GM23338 (cell line): ENCODE measurements at regions not wholly inside any gene's neighbourhood (a gene's known extent, or its start where the extent isn't known, plus 50 kb on each side); places are given as distances from the start of the nearest gene placed in this dataset.

Experiments used
- ATAC-seq: fragments of 200-7000 bp; cut with Tn5 transposase; 3 replicates; pipeline ENCODE4 v1.9.1; 2020
- DNase-seq: peaks from one replicate; pipeline ENCODE4 v3.0.0-alpha.2; 2015; ENCODE audit warnings: low spot score
- H2AFZ ChIP-seq: fragments of 200-600 bp; sonication (generic); 2 replicates; pipeline ENCODE4 v1.8.0; 2016; ENCODE audit warnings: antibody characterized with exemption, mild to moderate bottlenecking, moderate library complexity
- H3F3A ChIP-seq: fragments of 200-600 bp; sonication (generic); replicated peaks from 2 replicates; pipeline ENCODE4 v1.8.0; 2017; ENCODE audit warnings: antibody characterized with exemption, mixed run types, low read depth
- H3K27ac ChIP-seq: fragments of 200-600 bp; sonication (generic); 2 replicates; pipeline ENCODE4 v1.6.1; 2016; ENCODE audit warnings: low read depth
- H3K27me3 ChIP-seq: fragments of 200-600 bp; sonication (generic); 2 replicates; pipeline ENCODE4 v1.8.0; 2016; ENCODE audit warnings: mild to moderate bottlenecking, mixed run types, moderate library complexity; ENCODE audit not compliant: insufficient read depth
- H3K36me3 ChIP-seq: fragments of 200-600 bp; sonication (generic); 2 replicates; pipeline ENCODE4 v1.8.0; 2016; ENCODE audit warnings: mild to moderate bottlenecking; ENCODE audit not compliant: insufficient read depth
- H3K4me1 ChIP-seq: fragments of 200-600 bp; sonication (generic); 2 replicates; pipeline ENCODE4 v1.8.0; 2016; ENCODE audit warnings: mild to moderate bottlenecking, moderate library complexity; ENCODE audit not compliant: insufficient read depth
- H3K4me2 ChIP-seq: fragments of 200-600 bp; sonication (generic); 2 replicates; pipeline ENCODE4 v1.7.1; 2017; ENCODE audit warnings: mixed run types
- H3K4me3 ChIP-seq: fragments of 200-600 bp; sonication (generic); 2 replicates; pipeline ENCODE4 v1.6.1; 2016; ENCODE audit warnings: mixed run types
- H3K79me2 ChIP-seq: fragments of 200-600 bp; sonication (generic); replicated peaks from 2 replicates; pipeline ENCODE4 v1.8.0; 2017; ENCODE audit warnings: mild to moderate bottlenecking; ENCODE audit not compliant: insufficient read depth
- H3K9me2 ChIP-seq: fragments of 200-600 bp; sonication (generic); 2 replicates; pipeline ENCODE4 v1.8.0; 2017; ENCODE audit not compliant: insufficient read depth
- H4K20me1 ChIP-seq: fragments of 200-600 bp; sonication (generic); replicated peaks from 2 replicates; pipeline ENCODE4 v1.8.0; 2017; ENCODE audit warnings: mild to moderate bottlenecking; ENCODE audit not compliant: insufficient read depth
- H3K27ac Mint-ChIP-seq: 2 replicates; pipeline ENCODE4 v1.8.0; 2020; ENCODE audit warnings: inconsistent platforms, mild to moderate bottlenecking, moderate library complexity, mixed read lengths
- H3K27me3 Mint-ChIP-seq: 3 replicates; pipeline ENCODE4 v1.8.0; 2022; ENCODE audit warnings: low read depth, mild to moderate bottlenecking, moderate library complexity, mixed read lengths, inconsistent platforms; ENCODE audit not compliant: insufficient read depth, poor library complexity
- H3K36me3 Mint-ChIP-seq: 3 replicates; pipeline ENCODE4 v1.8.0; 2021; ENCODE audit warnings: low read depth, mild to moderate bottlenecking, inconsistent platforms, moderate library complexity, mixed read lengths
- H3K4me1 Mint-ChIP-seq: 3 replicates; pipeline ENCODE4 v1.8.0; 2020; ENCODE audit warnings: mild to moderate bottlenecking, inconsistent platforms, mixed read lengths
- H3K4me3 Mint-ChIP-seq: 3 replicates; pipeline ENCODE4 v1.8.0; 2021; ENCODE audit warnings: moderate library complexity, mild to moderate bottlenecking, inconsistent platforms, mixed read lengths
- H3K9me3 Mint-ChIP-seq: 3 replicates; pipeline ENCODE4 v1.8.0; 2020; ENCODE audit warnings: moderate library complexity, mild to moderate bottlenecking, inconsistent platforms, mixed read lengths
- CTCF ChIP-seq, 2 experiments: fragments of 200-600 bp in 1 of 2; sonication (generic) in 1 of 2; conservative IDR thresholded peaks; 2 replicates each; pipeline versions ENCODE4 v1.5.1 to v1.6.1; 2016 to 2017; ENCODE audit warnings: antibody characterized with exemption in 2 of 2, low read depth in 2 of 2, mild to moderate bottlenecking in 2 of 2, moderate library complexity in 1 of 2
- ETS1 ChIP-seq: IDR thresholded peaks from 2 replicates; pipeline ENCODE4 v1.6.1; 2016; ENCODE audit warnings: antibody characterized with exemption
- EZH2 ChIP-seq: fragments of 200-600 bp; sonication (generic); IDR thresholded peaks from one replicate; pipeline ENCODE4 v1.8.0; 2017; ENCODE audit warnings: antibody characterized with exemption, mild to moderate bottlenecking, low read depth; ENCODE audit not compliant: unreplicated experiment
- JUNB ChIP-seq: IDR thresholded peaks from one replicate; pipeline ENCODE4 v1.6.1; 2016; ENCODE audit warnings: antibody characterized with exemption; ENCODE audit not compliant: unreplicated experiment
- POLR2AphosphoS5 ChIP-seq: IDR thresholded peaks from 2 replicates; pipeline ENCODE4 v1.6.1; 2016; ENCODE audit warnings: antibody characterized with exemption, low read depth
- REST ChIP-seq: IDR thresholded peaks from one replicate; pipeline ENCODE4 v1.6.1; 2018; ENCODE audit warnings: antibody characterized with exemption; ENCODE audit not compliant: unreplicated experiment
- STAT1 ChIP-seq: IDR thresholded peaks from one replicate; pipeline ENCODE4 v1.6.1; 2016; ENCODE audit warnings: antibody characterized with exemption; ENCODE audit not compliant: unreplicated experiment
- ZNF114 ChIP-seq: fragments of 250-450 bp; sonication (Bioruptor Pico); IDR thresholded peaks from 2 replicates; pipeline ENCODE4 v1.5.0; 2020; ENCODE audit warnings: mild to moderate bottlenecking, moderate library complexity
- ZNF331 ChIP-seq: fragments of 250-450 bp; sonication (Bioruptor Pico); IDR thresholded peaks from 2 replicates; pipeline ENCODE4 v1.5.0; 2020; ENCODE audit warnings: low read depth, mild to moderate bottlenecking, moderate library complexity
- ZNF462 ChIP-seq: fragments of 250-450 bp; sonication (Bioruptor Pico); IDR thresholded peaks from 2 replicates; pipeline ENCODE4 v1.5.0; 2020; ENCODE audit warnings: mild to moderate bottlenecking, moderate library complexity

GRCh38 chr10:100677290-100677945 is 68.0 kb upstream of the PAX2 start:
- no peaks in the 10 kb centered on the region for H3K9me3 Mint-ChIP-seq
- H3K27ac Mint-ChIP-seq = no peak overlapping the region
- H3K36me3 ChIP-seq = no peaks in the 10 kb centered on the region
- H4K20me1 ChIP-seq = no peaks in the 10 kb centered on the region; the same call in 1 of the 2 replicates
- no peak overlapping the region for H3K4me3 Mint-ChIP-seq
- DNase-seq (no peak), ATAC-seq (no peak)
- no peak overlapping the region for H2AFZ ChIP-seq
- no peak overlapping the region for H3K4me2 ChIP-seq
- no peak for TF ChIP-seq ZNF462 (CRISPR knock-in tag)
- TF ChIP-seq ZNF114 (CRISPR knock-in tag) = no peak
- TF ChIP-seq POLR2AphosphoS5 = no peak
- TF ChIP-seq ETS1 = no peak
- TF ChIP-seq EZH2 = no peak
- no peak for TF ChIP-seq ZNF331 (CRISPR knock-in tag)
- TF ChIP-seq JUNB = no peak
- no peak for TF ChIP-seq CTCF (conservative IDR thresholded peaks at IDR 0.05; ENCODE audit: low read depth in 2 of 2)
- no peak for TF ChIP-seq REST
- TF ChIP-seq STAT1 = no peak
- H3F3A ChIP-seq = no peaks in the 10 kb centered on the region; the same call in 1 of the 2 replicates
- H3K4me1 ChIP-seq = peaks cover 13% of the 10 kb centered on the region; the same call in 1 of the 2 replicates
- H3K36me3 Mint-ChIP-seq = no peaks in the 10 kb centered on the region
- H3K4me3 ChIP-seq = no peak overlapping the region
- no peaks in the 10 kb centered on the region for H3K9me2 ChIP-seq
- peaks cover 60% of the 10 kb centered on the region for H3K27me3 ChIP-seq
- H3K27me3 Mint-ChIP-seq = peaks cover 37% of the 10 kb centered on the region
- no peaks in the 10 kb centered on the region for H3K79me2 ChIP-seq
- H3K27ac ChIP-seq = no peak overlapping the region
- peaks cover 9% of the 10 kb centered on the region for H3K4me1 Mint-ChIP-seq
